PC-3 (cell line): ENCODE measurements at regions not wholly inside any gene's neighbourhood (a gene's known extent, or its start where the extent isn't known, plus 50 kb on each side); places are given as distances from the start of the nearest gene placed in this dataset.

Source experiments
- CTCF ChIP-seq: fragments of 300-600 bp; sonication (generic); conservative IDR thresholded peaks from 2 replicates; pipeline ENCODE4 v1.5.1; 2017; ENCODE audit warnings: antibody characterized with exemption, low read depth, mild to moderate bottlenecking, low read length
- EZH2 ChIP-seq: fragments of 300-600 bp; sonication (generic); IDR thresholded peaks from one replicate; pipeline ENCODE4 v1.6.1; 2017; ENCODE audit warnings: antibody characterized with exemption, mild to moderate bottlenecking, low read length; ENCODE audit not compliant: unreplicated experiment
- EZH2phosphoT487 ChIP-seq: fragments of 300-600 bp; sonication (generic); IDR thresholded peaks from 2 replicates; pipeline ENCODE4 v1.6.1; 2018; ENCODE audit warnings: mild to moderate bottlenecking, antibody characterized with exemption, low read length, borderline replicate concordance

- no peak for TF ChIP-seq CTCF
- no peak for TF ChIP-seq EZH2phosphoT487
- TF ChIP-seq EZH2, result no peak
Measured at GRCh38 chr6:113574147-113574546, 283.0 kb upstream of the MARCKS start.
